IPS-20b (cell line): ENCODE measurements at regions not wholly inside any gene's neighbourhood (a gene's known extent, or its start where the extent isn't known, plus 50 kb on each side); places are given as distances from the start of the nearest gene placed in this dataset.
A peak's percentile ranks its signal among the peaks of the same experiment; 100 is the strongest.
"Not testable (repeated sequence)": the region's sequence is repeated elsewhere in the genome, so short reads cannot be mapped to it uniquely, and the experiment has no call there.

Source experiments
- H3K27ac ChIP-seq: one replicate; pipeline ENCODE4 v1.5.1; 2013; ENCODE audit warnings: low read length
- H3K27me3 ChIP-seq: 2 replicates; pipeline ENCODE4 v1.6.1; 2013; ENCODE audit warnings: mild to moderate bottlenecking, low read length, inconsistent platforms; ENCODE audit not compliant: insufficient read depth
- H3K36me3 ChIP-seq: 2 replicates; pipeline ENCODE4 v1.6.1; 2013; ENCODE audit warnings: low read depth, mild to moderate bottlenecking, inconsistent platforms, low read length, moderate library complexity; ENCODE audit not compliant: insufficient read depth
- H3K4me1 ChIP-seq: 2 replicates; pipeline ENCODE4 v1.6.1; 2013; ENCODE audit warnings: mild to moderate bottlenecking, control low read depth, inconsistent platforms, low read length, moderate library complexity; ENCODE audit not compliant: insufficient read depth
- H3K4me3 ChIP-seq: 2 replicates; pipeline ENCODE4 v1.5.1; 2013; ENCODE audit warnings: mild to moderate bottlenecking, low read length, inconsistent platforms
- H3K9ac ChIP-seq: 2 replicates; pipeline ENCODE4 v1.6.1; 2013; ENCODE audit warnings: low read depth, mild to moderate bottlenecking, inconsistent platforms, low read length, moderate library complexity
- H3K9me3 ChIP-seq: 2 replicates; pipeline ENCODE4 v1.6.1; 2013; ENCODE audit warnings: mild to moderate bottlenecking, low read depth, low read length, inconsistent platforms; ENCODE audit not compliant: insufficient read depth

GRCh38 chr1:57586842-57587241 lies 163.0 kb upstream of the DAB1 start:
- Histone ChIP-seq H3K4me1 (no peaks in the 10 kb centered on the region), H3K9me3 (no peaks in the 10 kb centered on the region), H3K36me3 (no peaks in the 10 kb centered on the region), H3K27ac (no peak overlapping the region), H3K4me3 (no peak overlapping the region), H3K9ac (no peak overlapping the region), H3K27me3 (no peaks in the 10 kb centered on the region)

- Histone ChIP-seq H3K9me3 (no peaks in the 10 kb centered on the region), H3K36me3 (no peaks in the 10 kb centered on the region), H3K27ac (no peak overlapping the region), H3K4me1 (no peaks in the 10 kb centered on the region; the same call in 1 of the 2 replicates), H3K4me3 (no peak overlapping the region), H3K27me3 (no peaks in the 10 kb centered on the region), H3K9ac (no peak overlapping the region)
Measured at GRCh38 chr1:57578680-57579079, 154.8 kb upstream of the DAB1 start.

- no peaks in the 10 kb centered on the region for H3K9me3 ChIP-seq
- H3K27ac ChIP-seq = no peak overlapping the region
- no peak overlapping the region for H3K4me3 ChIP-seq
- H3K36me3 ChIP-seq = no peaks in the 10 kb centered on the region
- H3K4me1 ChIP-seq = no peaks in the 10 kb centered on the region; the same call in 1 of the 2 replicates
- no peak overlapping the region for H3K9ac ChIP-seq
- no peaks in the 10 kb centered on the region for H3K27me3 ChIP-seq
Measured at GRCh38 chr1:57578099-57578498, 154.2 kb upstream of the DAB1 start.

- Histone ChIP-seq H3K36me3 (no peaks in the 10 kb centered on the region), H3K27ac (no peak overlapping the region), H3K4me1 (no peaks in the 10 kb centered on the region; the same call in 1 of the 2 replicates), H3K9ac (no peak overlapping the region), H3K4me3 (no peak overlapping the region), H3K27me3 (no peaks in the 10 kb centered on the region), H3K9me3 (no peaks in the 10 kb centered on the region)
Measured at GRCh38 chr1:57576756-57577155, 152.9 kb upstream of the DAB1 start.

- Histone ChIP-seq H3K4me1 (no peaks in the 10 kb centered on the region), H3K9ac (no peak overlapping the region), H3K27ac (no peak overlapping the region), H3K27me3 (no peaks in the 10 kb centered on the region), H3K36me3 (no peaks in the 10 kb centered on the region), H3K4me3 (no peak overlapping the region), H3K9me3 (no peaks in the 10 kb centered on the region)
Measured at GRCh38 chr1:57572016-57572415, 148.2 kb upstream of the DAB1 start.

- H3K9me3 ChIP-seq, H3K4me1 ChIP-seq, H3K27me3 ChIP-seq, H3K27ac ChIP-seq, H3K36me3 ChIP-seq, H3K4me3 ChIP-seq, H3K9ac ChIP-seq: not testable (repeated sequence)
Measured at GRCh38 chr1:57558066-57558465, 134.2 kb upstream of the DAB1 start.

GRCh38 chr1:57553666-57554065 lies 129.8 kb upstream of the DAB1 start:
- Histone ChIP-seq H3K4me3 (no peak overlapping the region), H3K9me3 (no peaks in the 10 kb centered on the region), H3K9ac (no peak overlapping the region), H3K36me3 (no peaks in the 10 kb centered on the region), H3K27me3 (no peaks in the 10 kb centered on the region), H3K4me1 (peaks cover 9% of the 10 kb centered on the region), H3K27ac (no peak overlapping the region)

GRCh38 chr1:57551476-57551875 lies 127.6 kb upstream of the DAB1 start:
- Histone ChIP-seq H3K4me1 (peaks cover 9% of the 10 kb centered on the region), H3K27ac (no peak overlapping the region), H3K9ac (0 out of 2 replicates have a peak overlapping the region, but pooled peaks have one; percentile 28), H3K36me3 (no peaks in the 10 kb centered on the region), H3K4me3 (no peak overlapping the region), H3K27me3 (no peaks in the 10 kb centered on the region), H3K9me3 (no peaks in the 10 kb centered on the region)

GRCh38 chr1:57550092-57550491 lies 126.2 kb upstream of the DAB1 start:
- H3K36me3 ChIP-seq = no peaks in the 10 kb centered on the region
- H3K4me1 ChIP-seq = peaks cover 9% of the 10 kb centered on the region
- no peak overlapping the region for H3K4me3 ChIP-seq
- H3K27me3 ChIP-seq = no peaks in the 10 kb centered on the region
- no peaks in the 10 kb centered on the region for H3K9me3 ChIP-seq
- no peak overlapping the region for H3K27ac ChIP-seq
- H3K9ac ChIP-seq = no peak overlapping the region

- Histone ChIP-seq H3K4me3 (no peak overlapping the region), H3K27ac (no peak overlapping the region), H3K4me1 (peaks cover 9% of the 10 kb centered on the region), H3K27me3 (no peaks in the 10 kb centered on the region), H3K9me3 (no peaks in the 10 kb centered on the region), H3K36me3 (no peaks in the 10 kb centered on the region), H3K9ac (no peak overlapping the region)
Measured at GRCh38 chr1:57549300-57549699, 125.4 kb upstream of the DAB1 start.

GRCh38 chr1:57546549-57547330 lies 122.9 kb upstream of the DAB1 start:
- peaks cover 5% of the 10 kb centered on the region for H3K4me1 ChIP-seq
- H3K9me3 ChIP-seq = no peaks in the 10 kb centered on the region
- no peaks in the 10 kb centered on the region for H3K36me3 ChIP-seq
- H3K4me3 ChIP-seq = no peak overlapping the region
- no peak overlapping the region for H3K9ac ChIP-seq
- H3K27me3 ChIP-seq = no peaks in the 10 kb centered on the region
- no peak overlapping the region for H3K27ac ChIP-seq

GRCh38 chr1:57544345-57544744 lies 120.5 kb upstream of the DAB1 start:
- Histone ChIP-seq H3K9ac (no peak overlapping the region), H3K4me3 (no peak overlapping the region), H3K36me3 (no peaks in the 10 kb centered on the region), H3K9me3 (no peaks in the 10 kb centered on the region), H3K27ac (no peak overlapping the region), H3K27me3 (no peaks in the 10 kb centered on the region), H3K4me1 (no peaks in the 10 kb centered on the region)
